ENCODE measurements at regions not wholly inside any gene's neighbourhood (a gene's known extent, or its start where the extent isn't known, plus 50 kb on each side); places are given as distances from the start of the nearest gene placed in this dataset.

DNA sequence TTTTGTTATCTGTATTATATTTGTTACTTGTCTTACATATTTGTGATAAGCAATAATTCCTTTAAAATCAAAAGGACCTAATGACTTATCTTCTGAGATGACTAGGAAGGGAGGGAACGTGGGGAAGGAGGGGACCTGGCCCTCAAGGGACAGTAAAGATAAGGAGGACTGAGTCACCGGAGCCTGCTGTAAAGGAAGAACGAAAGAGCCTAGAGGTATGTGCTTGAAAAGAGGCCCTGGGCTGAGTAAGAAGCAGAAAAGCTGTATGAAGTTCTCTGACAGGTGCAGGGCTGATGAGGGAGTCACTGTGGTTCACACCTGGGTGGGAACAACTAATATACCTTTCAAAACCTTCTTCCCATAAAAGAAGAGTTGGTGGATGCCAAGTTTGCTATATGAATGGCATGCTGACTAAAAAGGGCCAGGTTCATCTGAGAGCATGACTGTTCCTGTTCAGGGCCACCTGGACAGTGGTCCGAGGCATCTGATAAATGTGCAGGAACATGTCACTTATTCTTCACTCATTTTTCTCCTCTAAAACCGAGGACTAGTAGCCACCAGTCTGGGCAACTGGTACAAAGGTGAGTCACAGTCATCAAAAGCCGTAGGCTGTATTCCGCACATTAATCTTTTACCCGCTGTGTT is 111.3 kb downstream of the TNFAIP3 start:
- TF ChIP-seq, protein P1, sequence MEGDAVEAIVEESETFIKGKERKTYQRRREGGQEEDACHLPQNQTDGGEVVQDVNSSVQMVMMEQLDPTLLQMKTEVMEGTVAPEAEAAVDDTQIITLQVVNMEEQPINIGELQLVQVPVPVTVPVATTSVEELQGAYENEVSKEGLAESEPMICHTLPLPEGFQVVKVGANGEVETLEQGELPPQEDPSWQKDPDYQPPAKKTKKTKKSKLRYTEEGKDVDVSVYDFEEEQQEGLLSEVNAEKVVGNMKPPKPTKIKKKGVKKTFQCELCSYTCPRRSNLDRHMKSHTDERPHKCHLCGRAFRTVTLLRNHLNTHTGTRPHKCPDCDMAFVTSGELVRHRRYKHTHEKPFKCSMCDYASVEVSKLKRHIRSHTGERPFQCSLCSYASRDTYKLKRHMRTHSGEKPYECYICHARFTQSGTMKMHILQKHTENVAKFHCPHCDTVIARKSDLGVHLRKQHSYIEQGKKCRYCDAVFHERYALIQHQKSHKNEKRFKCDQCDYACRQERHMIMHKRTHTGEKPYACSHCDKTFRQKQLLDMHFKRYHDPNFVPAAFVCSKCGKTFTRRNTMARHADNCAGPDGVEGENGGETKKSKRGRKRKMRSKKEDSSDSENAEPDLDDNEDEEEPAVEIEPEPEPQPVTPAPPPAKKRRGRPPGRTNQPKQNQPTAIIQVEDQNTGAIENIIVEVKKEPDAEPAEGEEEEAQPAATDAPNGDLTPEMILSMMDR (IDR thresholded peaks at IDR 0.05 in 4 of 5, conservative IDR thresholded peaks at IDR 0.05 in 1 of 5), result no peak
- TF ChIP-seq POLR2A (IDR thresholded peaks at IDR 0.05), result no peak
